ENCODE measurements at regions not wholly inside any gene's neighbourhood (a gene's known extent, or its start where the extent isn't known, plus 50 kb on each side); places are given as distances from the start of the nearest gene placed in this dataset.

DNA sequence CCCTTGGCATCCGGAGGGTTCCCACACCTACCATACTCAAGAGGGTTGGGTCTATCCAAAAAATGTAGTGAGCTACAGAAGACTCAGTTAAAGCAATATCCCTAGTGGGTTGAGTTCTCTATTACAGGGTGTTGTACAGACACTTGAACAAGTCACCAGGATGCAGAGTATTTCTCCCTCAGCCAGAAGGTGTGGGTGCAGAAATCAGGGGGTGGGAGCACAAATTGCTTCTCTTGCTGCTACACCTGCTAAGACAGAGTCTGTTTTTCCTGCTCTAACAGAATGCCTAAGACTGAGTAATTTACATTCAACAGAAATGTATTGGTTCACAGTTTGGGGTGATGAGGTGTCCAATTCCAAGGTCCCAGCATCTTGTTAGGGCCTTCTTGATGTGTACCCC is 433.4 kb downstream of the TCERG1L start:
- ATAC-seq (ENCODE audit: low FRiP score in 2 of 2): no peak
- no peaks in the 10 kb centered on the region for H3K9me3 ChIP-seq
- TF ChIP-seq, protein P1, sequence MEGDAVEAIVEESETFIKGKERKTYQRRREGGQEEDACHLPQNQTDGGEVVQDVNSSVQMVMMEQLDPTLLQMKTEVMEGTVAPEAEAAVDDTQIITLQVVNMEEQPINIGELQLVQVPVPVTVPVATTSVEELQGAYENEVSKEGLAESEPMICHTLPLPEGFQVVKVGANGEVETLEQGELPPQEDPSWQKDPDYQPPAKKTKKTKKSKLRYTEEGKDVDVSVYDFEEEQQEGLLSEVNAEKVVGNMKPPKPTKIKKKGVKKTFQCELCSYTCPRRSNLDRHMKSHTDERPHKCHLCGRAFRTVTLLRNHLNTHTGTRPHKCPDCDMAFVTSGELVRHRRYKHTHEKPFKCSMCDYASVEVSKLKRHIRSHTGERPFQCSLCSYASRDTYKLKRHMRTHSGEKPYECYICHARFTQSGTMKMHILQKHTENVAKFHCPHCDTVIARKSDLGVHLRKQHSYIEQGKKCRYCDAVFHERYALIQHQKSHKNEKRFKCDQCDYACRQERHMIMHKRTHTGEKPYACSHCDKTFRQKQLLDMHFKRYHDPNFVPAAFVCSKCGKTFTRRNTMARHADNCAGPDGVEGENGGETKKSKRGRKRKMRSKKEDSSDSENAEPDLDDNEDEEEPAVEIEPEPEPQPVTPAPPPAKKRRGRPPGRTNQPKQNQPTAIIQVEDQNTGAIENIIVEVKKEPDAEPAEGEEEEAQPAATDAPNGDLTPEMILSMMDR (IDR thresholded peaks at IDR 0.05): no peak
- TF ChIP-seq EP300 (IDR thresholded peaks at IDR 0.05) (no peak), POLR2AphosphoS5 (IDR thresholded peaks at IDR 0.05) (no peak), POLR2A (IDR thresholded peaks at IDR 0.05) (no peak)
- no peaks in the 10 kb centered on the region for H3K27me3 ChIP-seq
- no peak for DNase-seq
- H3K27ac ChIP-seq: no peak overlapping the region
- no peaks in the 10 kb centered on the region for H3K4me1 ChIP-seq
- 100% methylated on average over 1 of the region's 1 CpG for WGBS, 2 donors
- no peaks in the 10 kb centered on the region for H3K36me3 ChIP-seq
- H3K4me3 ChIP-seq: no peak overlapping the region

DNA sequence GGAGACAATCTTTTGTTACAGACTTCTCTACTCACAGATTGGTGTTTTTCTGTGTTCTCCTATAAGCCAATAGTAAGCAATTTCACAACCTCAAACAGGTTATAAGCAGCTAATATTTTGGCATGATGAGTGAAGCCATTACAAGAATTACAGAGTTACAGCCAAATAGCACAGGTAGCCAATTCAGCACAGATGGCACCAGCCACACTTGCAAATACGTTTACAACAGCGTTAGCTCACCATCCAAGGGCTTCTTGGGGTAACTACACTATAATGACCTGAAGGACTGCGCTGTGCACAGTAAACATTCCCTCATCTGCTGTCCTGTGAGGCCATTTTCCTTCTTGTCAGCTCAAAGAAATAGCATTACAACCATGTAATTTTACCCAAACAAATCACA is 428.6 kb downstream of the TCERG1L start:
- ATAC-seq (ENCODE audit: low FRiP score in 2 of 2): no peak
- Histone ChIP-seq H3K9me3 (no peaks in the 10 kb centered on the region), H3K27me3 (no peaks in the 10 kb centered on the region), H3K36me3 (no peaks in the 10 kb centered on the region), H3K27ac (no peak overlapping the region), H3K4me3 (no peak overlapping the region), H3K4me1 (no peaks in the 10 kb centered on the region)
- 84 to 91% methylated on average over 3 of the region's 3 CpGs for WGBS, 2 donors
- TF ChIP-seq POLR2AphosphoS5 (IDR thresholded peaks at IDR 0.05) (no peak), EP300 (IDR thresholded peaks at IDR 0.05) (no peak), POLR2A (IDR thresholded peaks at IDR 0.05) (no peak)
- TF ChIP-seq, protein P1 (IDR thresholded peaks at IDR 0.05): no peak
- no peak for DNase-seq

DNA sequence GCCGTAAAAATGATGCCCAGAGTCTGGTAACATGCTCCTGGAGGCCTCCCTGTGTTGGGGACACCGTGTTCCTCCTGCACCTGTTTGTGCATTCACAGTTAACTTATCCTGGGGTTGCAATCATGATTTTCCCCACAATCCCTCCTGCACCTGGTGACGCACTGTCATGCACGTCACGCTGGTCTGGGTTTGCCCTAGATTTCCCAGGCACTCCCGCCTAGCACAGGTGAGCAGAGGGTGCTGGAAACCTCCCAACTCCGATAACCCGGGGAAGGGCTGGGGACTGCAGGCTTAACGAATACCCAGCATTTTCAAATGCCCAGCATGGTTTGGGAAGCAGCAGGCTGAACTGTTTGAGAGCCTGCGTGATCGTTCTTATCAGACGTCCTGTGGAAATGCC is 427.1 kb downstream of the TCERG1L start:
- ATAC-seq (ENCODE audit: low FRiP score in 2 of 2) (no peak), DNase-seq (no peak)
- TF ChIP-seq POLR2AphosphoS5 (IDR thresholded peaks at IDR 0.05) (no peak), EP300 (IDR thresholded peaks at IDR 0.05) (no peak), POLR2A (IDR thresholded peaks at IDR 0.05) (no peak)
- TF ChIP-seq, protein P1 (IDR thresholded peaks at IDR 0.05): no peak
- Histone ChIP-seq H3K36me3 (no peaks in the 10 kb centered on the region), H3K4me3 (no peak overlapping the region), H3K4me1 (no peaks in the 10 kb centered on the region), H3K9me3 (no peaks in the 10 kb centered on the region), H3K27me3 (no peaks in the 10 kb centered on the region), H3K27ac (no peak overlapping the region)
- 78 to 91% methylated on average over 9 to 12 of the region's 12 CpGs for WGBS, 2 donors

DNA sequence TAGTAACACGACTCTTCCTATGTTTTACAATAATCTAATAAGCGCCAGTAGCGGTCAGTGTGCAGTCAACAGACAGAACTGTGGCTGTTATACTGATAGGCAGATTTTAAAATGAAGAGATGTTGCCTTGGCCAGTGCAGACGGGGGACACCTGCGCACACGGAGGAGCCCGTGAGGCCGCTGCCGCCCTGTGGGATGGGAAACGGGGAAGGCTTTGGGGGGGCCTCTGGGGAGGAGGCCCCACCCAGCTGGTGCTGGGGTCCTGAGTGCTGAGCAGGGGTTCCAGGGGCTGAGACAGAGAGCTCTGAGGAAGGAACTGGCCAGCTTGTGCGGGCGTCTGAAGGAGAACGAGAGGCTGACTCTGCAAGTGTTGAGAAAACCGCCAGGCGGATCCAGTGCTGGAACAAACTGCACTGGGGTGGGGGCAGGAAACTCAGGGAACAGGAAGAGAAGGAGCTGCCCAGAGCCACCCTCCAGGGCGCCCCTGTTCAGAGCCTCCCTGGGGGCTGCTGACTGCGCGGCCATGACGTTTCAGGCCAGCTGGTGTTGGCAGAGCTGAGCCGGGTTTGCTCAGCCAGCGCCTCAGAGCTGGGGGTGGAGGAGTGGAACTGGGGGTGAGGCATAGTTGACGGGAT is 426.4 kb downstream of the TCERG1L start:
- Histone ChIP-seq H3K36me3 (no peaks in the 10 kb centered on the region), H3K4me1 (no peaks in the 10 kb centered on the region), H3K27me3 (no peaks in the 10 kb centered on the region), H3K4me3 (no peak overlapping the region), H3K27ac (no peak overlapping the region), H3K9me3 (no peaks in the 10 kb centered on the region)
- TF ChIP-seq, protein P1 (IDR thresholded peaks at IDR 0.05): no peak
- TF ChIP-seq POLR2AphosphoS5 (IDR thresholded peaks at IDR 0.05): no peak
- no peak for TF ChIP-seq EP300 (IDR thresholded peaks at IDR 0.05)
- DNase-seq: no peak
- peak in 1 of 2 donors; percentile 7 for ATAC-seq (ENCODE audit: low FRiP score in 2 of 2)
- WGBS, 2 donors: 52 to 53% methylated on average over 17 to 22 of the region's 22 CpGs

DNA sequence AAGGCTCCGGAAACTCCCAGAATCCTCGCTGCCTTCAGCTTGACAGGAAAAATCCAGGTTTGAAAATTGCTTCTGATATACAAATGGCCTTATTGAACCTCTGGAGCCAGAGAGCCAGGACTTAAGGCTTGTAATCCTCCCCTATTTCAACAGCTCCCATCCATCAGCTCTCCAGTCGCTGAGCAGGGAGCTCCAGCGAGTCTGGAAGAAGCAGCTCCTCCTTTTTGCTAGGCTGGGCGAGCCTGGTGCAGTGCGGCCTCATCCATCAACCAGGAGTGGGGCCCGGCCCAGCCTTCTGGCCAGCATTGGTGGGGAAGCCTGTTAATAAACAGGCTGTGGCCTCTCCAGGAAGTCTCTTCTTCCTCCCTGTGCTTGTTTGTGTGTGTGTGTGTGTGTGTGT is 424.4 kb downstream of the TCERG1L start:
- H3K9me3 ChIP-seq: no peaks in the 10 kb centered on the region
- no peak for TF ChIP-seq EP300 (IDR thresholded peaks at IDR 0.05)
- TF ChIP-seq POLR2AphosphoS5 (IDR thresholded peaks at IDR 0.05): no peak
- TF ChIP-seq POLR2A (IDR thresholded peaks at IDR 0.05): no peak
- TF ChIP-seq, protein P1 (IDR thresholded peaks at IDR 0.05): no peak
- DNase-seq (no peak), ATAC-seq (ENCODE audit: low FRiP score in 2 of 2) (no peak)
- no peaks in the 10 kb centered on the region for H3K4me1 ChIP-seq
- no peaks in the 10 kb centered on the region for H3K27me3 ChIP-seq
- H3K4me3 ChIP-seq: no peak overlapping the region
- no peak overlapping the region for H3K27ac ChIP-seq
- 41 to 69% methylated on average over 7 of the region's 7 CpGs for WGBS, 2 donors
- no peaks in the 10 kb centered on the region for H3K36me3 ChIP-seq
